HG03045 (cell line): ENCODE measurements at regions not wholly inside any gene's neighbourhood (a gene's known extent, or its start where the extent isn't known, plus 50 kb on each side); places are given as distances from the start of the nearest gene placed in this dataset.

Experiments
- ATAC-seq: cut with Tn5 transposase; IDR thresholded peaks from one replicate; pipeline ENCODE4 v1.9.1; 2021; ENCODE audit warnings: mild to moderate bottlenecking, moderate library complexity; ENCODE audit not compliant: unreplicated experiment

- ATAC-seq, result no peak
Measured at GRCh38 chr14:85279407-85279806, 250.5 kb upstream of the FLRT2 start.

GRCh38 chr14:85280074-85280473, 249.9 kb upstream of the FLRT2 start:
- ATAC-seq, result no peak

- ATAC-seq, result no peak
Measured at GRCh38 chr14:85281921-85282320, 248.0 kb upstream of the FLRT2 start.

GRCh38 chr14:85288041-85288440, 241.9 kb upstream of the FLRT2 start:
- ATAC-seq, result no peak

- no peak for ATAC-seq
Measured at GRCh38 chr14:85291731-85292130, 238.2 kb upstream of the FLRT2 start.

- no peak for ATAC-seq
Measured at GRCh38 chr14:85293612-85294234, 236.2 kb upstream of the FLRT2 start.

- ATAC-seq, result no peak
Measured at GRCh38 chr14:85295318-85295717, 234.6 kb upstream of the FLRT2 start.

GRCh38 chr14:85296456-85297210, 233.3 kb upstream of the FLRT2 start:
- ATAC-seq, result no peak

GRCh38 chr14:85300107-85300506, 229.8 kb upstream of the FLRT2 start:
- ATAC-seq, result no peak

GRCh38 chr14:85301506-85301905, 228.4 kb upstream of the FLRT2 start:
- no peak for ATAC-seq

GRCh38 chr14:85306024-85306423, 223.9 kb upstream of the FLRT2 start:
- ATAC-seq, result no peak

GRCh38 chr14:85308531-85309300, 221.2 kb upstream of the FLRT2 start:
- ATAC-seq, result no peak

GRCh38 chr14:85310491-85311272, 219.3 kb upstream of the FLRT2 start:
- no peak for ATAC-seq

GRCh38 chr14:85313560-85314207, 216.3 kb upstream of the FLRT2 start:
- ATAC-seq, result no peak

GRCh38 chr14:85315290-85315689, 214.7 kb upstream of the FLRT2 start:
- ATAC-seq, result no peak

- no peak for ATAC-seq
Measured at GRCh38 chr14:85315733-85316290, 214.1 kb upstream of the FLRT2 start.

GRCh38 chr14:85316701-85317410, 213.1 kb upstream of the FLRT2 start:
- ATAC-seq, result no peak

GRCh38 chr14:85317491-85318021, 212.4 kb upstream of the FLRT2 start:
- ATAC-seq, result no peak

GRCh38 chr14:85319101-85319500, 210.8 kb upstream of the FLRT2 start:
- no peak for ATAC-seq
